WI38 (cell line): ENCODE measurements at regions not wholly inside any gene's neighbourhood (a gene's known extent, or its start where the extent isn't known, plus 50 kb on each side); places are given as distances from the start of the nearest gene placed in this dataset.

ENCODE experiments used
- H3K4me3 ChIP-seq: 2 replicates; pipeline ENCODE4 v1.5.1; 2011; ENCODE audit warnings: low read depth, mild to moderate bottlenecking, control low read depth, low read length
- CTCF ChIP-seq: IDR thresholded peaks from 2 replicates; pipeline ENCODE4 v1.5.1; 2012; ENCODE audit warnings: low read depth, mild to moderate bottlenecking, control low read depth, low read length

DNA sequence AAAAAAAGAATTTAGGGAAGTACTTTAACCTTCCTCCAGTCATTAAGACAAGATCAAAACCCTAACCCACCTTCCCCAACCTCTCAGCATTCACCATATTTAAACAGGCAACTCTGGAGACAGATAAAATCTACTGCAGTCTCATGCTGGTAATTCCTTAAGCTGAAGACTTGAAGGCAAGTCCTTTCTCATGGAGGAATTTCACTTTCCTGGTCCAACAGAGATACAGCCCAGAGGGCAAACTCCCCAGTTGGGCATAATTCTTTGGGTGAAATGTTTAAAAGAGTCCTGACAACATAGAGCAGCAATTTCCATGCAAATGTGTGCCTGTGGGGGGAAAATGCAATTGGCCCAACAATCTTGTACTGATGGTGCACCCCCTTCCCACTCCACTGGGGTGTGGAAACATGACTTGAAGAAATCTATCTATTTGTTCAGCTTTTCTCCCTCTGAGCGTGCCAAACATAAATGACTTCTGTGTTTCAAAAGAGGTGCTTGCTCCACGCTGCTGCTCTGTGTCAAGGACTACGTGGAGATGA, 131.8 kb upstream of the HNRNPA3 start:
- H3K4me3 ChIP-seq, result no peak overlapping the region
- no peak for TF ChIP-seq CTCF

DNA sequence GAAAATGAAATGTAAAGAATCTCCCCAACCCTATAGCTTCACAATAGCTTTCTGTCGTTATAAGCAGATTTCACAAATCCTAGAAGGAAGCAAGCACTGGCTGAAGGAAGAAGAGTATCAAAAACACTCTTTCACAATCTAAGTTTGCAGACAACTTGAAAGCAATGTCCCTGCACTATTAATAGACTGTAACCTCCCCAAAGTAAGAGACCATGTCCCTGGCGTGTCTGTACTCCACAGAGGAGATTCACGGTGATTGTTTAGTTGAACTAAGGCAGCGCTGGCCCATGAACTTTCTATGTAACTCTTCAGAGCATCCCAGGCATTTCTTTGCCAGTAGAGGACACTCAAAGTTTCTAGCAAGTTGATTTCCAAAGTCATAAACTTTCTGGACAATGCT, 128.0 kb upstream of the HNRNPA3 start:
- no peak overlapping the region for H3K4me3 ChIP-seq
- TF ChIP-seq CTCF, result no peak

DNA sequence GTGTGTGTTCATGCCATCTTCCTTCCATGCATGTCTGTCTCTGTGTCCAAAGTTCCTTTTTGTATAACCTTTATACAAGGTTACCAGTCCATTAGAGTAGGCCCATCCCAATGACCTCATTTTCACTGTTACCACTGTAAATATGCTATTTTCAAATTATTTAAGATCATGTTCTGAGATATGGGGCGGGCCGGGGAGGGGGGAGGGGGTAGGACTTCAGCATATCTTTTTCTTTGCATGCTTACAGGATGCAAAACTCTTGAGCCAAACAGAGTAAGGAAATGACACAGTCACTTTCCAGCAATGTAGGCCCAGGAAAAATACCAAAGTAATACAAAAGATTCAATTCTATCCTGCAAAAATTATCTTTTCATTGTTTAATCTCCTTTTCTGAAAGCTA, 124.1 kb upstream of the HNRNPA3 start:
- no peak for TF ChIP-seq CTCF

GRCh38 chr2:177090967-177091366, 121.6 kb upstream of the HNRNPA3 start:
- TF ChIP-seq CTCF, result no peak
- no peak overlapping the region for H3K4me3 ChIP-seq

More for the DNA sequence above, 124.1 kb upstream of the HNRNPA3 start:
- no peak overlapping the region for H3K4me3 ChIP-seq

- TF ChIP-seq CTCF, result no peak
- no peak overlapping the region for H3K4me3 ChIP-seq
These were observed 119.2 kb upstream of the HNRNPA3 start for GRCh38 chr2:177093371-177093770.

DNA sequence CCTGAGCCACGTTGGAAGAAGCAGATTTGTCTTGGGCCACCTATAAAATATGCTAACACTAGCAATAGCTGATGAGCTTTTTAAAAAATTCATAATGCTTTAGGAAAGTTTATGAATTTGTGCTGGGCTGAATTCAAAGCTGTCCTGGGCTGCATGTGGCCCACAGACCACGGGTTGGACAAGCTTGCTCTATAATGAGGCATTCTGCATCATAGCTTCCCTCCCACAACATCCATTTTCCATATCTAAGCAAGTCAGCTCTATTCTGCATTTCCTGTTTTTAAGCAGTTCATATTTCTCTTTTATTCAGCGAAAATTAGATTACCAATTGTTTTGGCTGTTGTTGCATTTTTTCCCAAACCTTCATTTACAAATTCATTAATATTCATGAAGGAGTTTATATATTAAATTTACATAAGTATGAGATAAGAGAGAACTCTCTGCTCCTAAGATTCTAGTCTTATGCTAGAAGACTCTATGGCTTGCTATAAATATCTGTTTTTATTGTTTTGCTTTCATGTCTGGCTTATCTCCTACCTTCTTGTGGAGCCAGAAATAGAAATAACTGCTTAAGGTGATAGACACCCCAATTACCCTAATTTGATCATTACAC, 114.5 kb upstream of the HNRNPA3 start:
- no peak for TF ChIP-seq CTCF
- no peak overlapping the region for H3K4me3 ChIP-seq

GRCh38 chr2:177101930-177102329, 110.7 kb upstream of the HNRNPA3 start:
- no peak for TF ChIP-seq CTCF
- no peak overlapping the region for H3K4me3 ChIP-seq
